Mesenchymal stem cell (in vitro differentiated cells and primary cell): ENCODE measurements at regions not wholly inside any gene's neighbourhood (a gene's known extent, or its start where the extent isn't known, plus 50 kb on each side); places are given as distances from the start of the nearest gene placed in this dataset.
"Not testable (repeated sequence)": the region's sequence is repeated elsewhere in the genome, so short reads cannot be mapped to it uniquely, and the experiment has no call there.

ENCODE experiments used
- DNase-seq: peaks from one replicate; pipeline ENCODE4 v3.0.0-alpha.2; 2013
- H2AFZ ChIP-seq: one replicate; pipeline ENCODE4 v1.6.1; 2013; ENCODE audit warnings: low read depth, mild to moderate bottlenecking, control low read depth, inconsistent platforms, low read length, moderate library complexity
- H2AK5ac ChIP-seq: 2 replicates; pipeline ENCODE4 v1.6.1; 2013; ENCODE audit warnings: low read length, moderate library complexity, mild to moderate bottlenecking, inconsistent platforms; ENCODE audit not compliant: severe bottlenecking
- H2BK120ac ChIP-seq: one replicate; pipeline ENCODE4 v1.6.1; 2013; ENCODE audit warnings: low read depth, mild to moderate bottlenecking, inconsistent platforms, low read length, moderate library complexity
- H2BK12ac ChIP-seq, 2 experiments: one replicate each; pipeline ENCODE4 v1.6.1; 2013; ENCODE audit warnings: inconsistent platforms in 2 of 2, low read length in 2 of 2, mild to moderate bottlenecking in 2 of 2, moderate library complexity in 2 of 2, control low read depth in 1 of 2
- H2BK15ac ChIP-seq: one replicate; pipeline ENCODE4 v1.6.1; 2013; ENCODE audit warnings: mild to moderate bottlenecking, low read depth, inconsistent platforms; ENCODE audit not compliant: poor library complexity, severe bottlenecking
- H2BK5ac ChIP-seq: 2 replicates; pipeline ENCODE4 v1.6.1; 2013; ENCODE audit warnings: low read depth, mild to moderate bottlenecking, low read length, control low read depth, inconsistent platforms; ENCODE audit not compliant: poor library complexity, severe bottlenecking
- H3K14ac ChIP-seq, 2 experiments: one replicate each; pipeline ENCODE4 v1.6.1; 2013; ENCODE audit warnings: inconsistent platforms in 2 of 2, low read length in 2 of 2, control low read depth in 1 of 2, mild to moderate bottlenecking in 1 of 2, moderate library complexity in 1 of 2
- H3K18ac ChIP-seq, 2 experiments: one replicate each; pipeline ENCODE4 v1.6.1; 2013; ENCODE audit warnings: inconsistent platforms in 2 of 2, low read length in 2 of 2, control low read depth in 1 of 2, low read depth in 1 of 2, mild to moderate bottlenecking in 1 of 2
- H3K23ac ChIP-seq, 2 experiments: one replicate each; pipeline ENCODE4 v1.6.1; 2013; ENCODE audit warnings: inconsistent platforms in 2 of 2, low read length in 2 of 2, mild to moderate bottlenecking in 2 of 2, moderate library complexity in 2 of 2, control low read depth in 1 of 2
- H3K27ac ChIP-seq: 2 replicates; pipeline ENCODE4 v1.5.1; 2013; ENCODE audit warnings: mild to moderate bottlenecking, moderate library complexity, low read length, control low read depth, inconsistent platforms; ENCODE audit not compliant: poor library complexity, severe bottlenecking
- H3K27me3 ChIP-seq, 2 experiments: 2 replicates each; pipeline versions ENCODE4 v1.6.1 to v1.7.0; 2013; ENCODE audit warnings: low read length in 2 of 2, mild to moderate bottlenecking in 2 of 2, moderate library complexity in 2 of 2, control low read depth in 1 of 2, inconsistent platforms in 1 of 2; ENCODE audit not compliant: control insufficient read depth in 1 of 2, insufficient read depth in 1 of 2
- H3K36me3 ChIP-seq, 2 experiments: 2 replicates each; pipeline versions ENCODE4 v1.6.1 to v1.7.0; 2013; ENCODE audit warnings: low read length in 2 of 2, control low read depth in 1 of 2, inconsistent platforms in 1 of 2, low read depth in 1 of 2, mild to moderate bottlenecking in 1 of 2; ENCODE audit not compliant: insufficient read depth in 2 of 2, control insufficient read depth in 1 of 2
- H3K4ac ChIP-seq, 2 experiments: one replicate each; pipeline ENCODE4 v1.6.1; 2013; ENCODE audit warnings: inconsistent platforms in 2 of 2, low read length in 2 of 2, mild to moderate bottlenecking in 2 of 2, moderate library complexity in 2 of 2, control low read depth in 1 of 2, low read depth in 1 of 2
- H3K4me1 ChIP-seq: 2 replicates; pipeline ENCODE4 v1.6.1; 2013; ENCODE audit warnings: low read depth, low read length, control low read depth; ENCODE audit not compliant: control insufficient read depth, insufficient read depth
- H3K4me2 ChIP-seq: 2 replicates; pipeline ENCODE4 v1.6.1; 2013; ENCODE audit warnings: low read length, mild to moderate bottlenecking, inconsistent platforms; ENCODE audit not compliant: poor library complexity, severe bottlenecking
- H3K4me3 ChIP-seq, 2 experiments: 2 replicates each; pipeline versions ENCODE4 v1.5.1 to v1.7.0; 2013; ENCODE audit warnings: low read length in 2 of 2, mild to moderate bottlenecking in 2 of 2, control low read depth in 1 of 2, low read depth in 1 of 2; ENCODE audit not compliant: insufficient read depth in 1 of 2
- H3K79me1 ChIP-seq: replicated peaks from 2 replicates; pipeline ENCODE4 v1.6.1; 2013; ENCODE audit warnings: mild to moderate bottlenecking, control low read depth, low read length, inconsistent platforms; ENCODE audit not compliant: poor library complexity, severe bottlenecking
- H3K9ac ChIP-seq: 2 replicates; pipeline ENCODE4 v1.7.0; 2013; ENCODE audit warnings: mild to moderate bottlenecking, low read length, moderate library complexity
- H3K9me3 ChIP-seq: 2 replicates; pipeline ENCODE4 v1.7.0; 2013; ENCODE audit warnings: mild to moderate bottlenecking, low read length; ENCODE audit not compliant: control insufficient read depth
- H4K8ac ChIP-seq: one replicate; pipeline ENCODE4 v1.6.1; 2013; ENCODE audit warnings: inconsistent platforms, mild to moderate bottlenecking, low read length, moderate library complexity
- H4K91ac ChIP-seq: one replicate; pipeline ENCODE4 v1.6.1; 2013; ENCODE audit warnings: mild to moderate bottlenecking, low read length, inconsistent platforms
- WGBS: methylation state at CpG from one replicate; pipeline ENCODE4 v1.1.7; 2013; ENCODE audit warnings: mixed read lengths; 5-methylcytosine and 5-hydroxymethylcytosine counted together

GRCh38 chr7:32669173-32669870, 174.0 kb downstream of the AVL9 start:
- not testable (repeated sequence) for H3K79me1 ChIP-seq, H3K4me1 ChIP-seq, H3K23ac ChIP-seq, H3K9ac ChIP-seq, H3K4me3 ChIP-seq, H2BK15ac ChIP-seq, H3K27me3 ChIP-seq, H4K8ac ChIP-seq, H2BK120ac ChIP-seq, H3K36me3 ChIP-seq, H3K14ac ChIP-seq, H3K4ac ChIP-seq, H4K91ac ChIP-seq, H3K9me3 ChIP-seq
- DNase-seq, result peak; percentile 77
- H2AK5ac ChIP-seq, result peak overlapping the region; percentile 43
- H2AFZ ChIP-seq, result peak overlapping the region; percentile 39
- H3K4me2 ChIP-seq, result peak overlapping the region; percentile 9
- H2BK5ac ChIP-seq, result peak overlapping the region; percentile 10
- H2BK12ac ChIP-seq, result peak overlapping the region in 1 of 2 experiments; percentile 63
- WGBS, result 42% methylated on average over 3 of the region's 3 CpGs
- H3K27ac ChIP-seq, result peak overlapping the region; percentile 95
- H3K18ac ChIP-seq, result peak overlapping the region; percentile 0 to 57

GRCh38 chr7:32668387-32669097, 173.3 kb downstream of the AVL9 start:
- not testable (repeated sequence) for H3K14ac ChIP-seq, H3K4me1 ChIP-seq, H4K8ac ChIP-seq, H3K79me1 ChIP-seq, H3K27me3 ChIP-seq, H3K9ac ChIP-seq, H3K36me3 ChIP-seq, H3K4ac ChIP-seq, H3K9me3 ChIP-seq, H2AFZ ChIP-seq, H3K23ac ChIP-seq, H2BK12ac ChIP-seq, H3K4me3 ChIP-seq, H2BK120ac ChIP-seq, H4K91ac ChIP-seq, H3K4me2 ChIP-seq, H2BK15ac ChIP-seq
- peak overlapping the region; percentile 10 for H2BK5ac ChIP-seq
- H2AK5ac ChIP-seq, result peak overlapping the region; percentile 43
- H3K27ac ChIP-seq, result peak overlapping the region; percentile 95
- 89% methylated on average over 3 of the region's 3 CpGs for WGBS
- H3K18ac ChIP-seq, result peak overlapping the region; percentile 0 to 21
- peak; percentile 11 for DNase-seq

- not testable (repeated sequence) for H3K9ac ChIP-seq, H3K4me2 ChIP-seq, H3K27me3 ChIP-seq, H2AFZ ChIP-seq, H2BK15ac ChIP-seq, DNase-seq, H2BK12ac ChIP-seq, H3K27ac ChIP-seq, H3K4me3 ChIP-seq, H2BK5ac ChIP-seq, H2BK120ac ChIP-seq, H3K36me3 ChIP-seq, H3K9me3 ChIP-seq, H3K23ac ChIP-seq, H4K8ac ChIP-seq, H3K4ac ChIP-seq, H3K18ac ChIP-seq, H3K14ac ChIP-seq, H3K79me1 ChIP-seq, H4K91ac ChIP-seq, H3K4me1 ChIP-seq
- peak overlapping the region; percentile 65 for H2AK5ac ChIP-seq
- 98% methylated on average over 6 of the region's 9 CpGs for WGBS
These were observed 172.3 kb downstream of the AVL9 start for GRCh38 chr7:32667586-32667985.

GRCh38 chr7:32663805-32664211, 168.5 kb downstream of the AVL9 start:
- H2AFZ ChIP-seq, H4K91ac ChIP-seq, H3K9me3 ChIP-seq, H3K4me3 ChIP-seq, H3K27ac ChIP-seq, H3K4me2 ChIP-seq, H2BK120ac ChIP-seq, H3K23ac ChIP-seq, H3K27me3 ChIP-seq, H4K8ac ChIP-seq, H2BK5ac ChIP-seq, H3K4ac ChIP-seq, H3K9ac ChIP-seq, H3K79me1 ChIP-seq, DNase-seq, H3K36me3 ChIP-seq, H3K18ac ChIP-seq, H3K4me1 ChIP-seq, H2BK12ac ChIP-seq, H3K14ac ChIP-seq, H2BK15ac ChIP-seq: not testable (repeated sequence)
- peak overlapping the region; percentile 80 for H2AK5ac ChIP-seq
- 43% methylated on average over 4 of the region's 5 CpGs for WGBS
